ENCODE measurements at regions not wholly inside any gene's neighbourhood (a gene's known extent, or its start where the extent isn't known, plus 50 kb on each side); places are given as distances from the start of the nearest gene placed in this dataset.
"Not testable (repeated sequence)": the region's sequence is repeated elsewhere in the genome, so short reads cannot be mapped to it uniquely, and the experiment has no call there.

DNA sequence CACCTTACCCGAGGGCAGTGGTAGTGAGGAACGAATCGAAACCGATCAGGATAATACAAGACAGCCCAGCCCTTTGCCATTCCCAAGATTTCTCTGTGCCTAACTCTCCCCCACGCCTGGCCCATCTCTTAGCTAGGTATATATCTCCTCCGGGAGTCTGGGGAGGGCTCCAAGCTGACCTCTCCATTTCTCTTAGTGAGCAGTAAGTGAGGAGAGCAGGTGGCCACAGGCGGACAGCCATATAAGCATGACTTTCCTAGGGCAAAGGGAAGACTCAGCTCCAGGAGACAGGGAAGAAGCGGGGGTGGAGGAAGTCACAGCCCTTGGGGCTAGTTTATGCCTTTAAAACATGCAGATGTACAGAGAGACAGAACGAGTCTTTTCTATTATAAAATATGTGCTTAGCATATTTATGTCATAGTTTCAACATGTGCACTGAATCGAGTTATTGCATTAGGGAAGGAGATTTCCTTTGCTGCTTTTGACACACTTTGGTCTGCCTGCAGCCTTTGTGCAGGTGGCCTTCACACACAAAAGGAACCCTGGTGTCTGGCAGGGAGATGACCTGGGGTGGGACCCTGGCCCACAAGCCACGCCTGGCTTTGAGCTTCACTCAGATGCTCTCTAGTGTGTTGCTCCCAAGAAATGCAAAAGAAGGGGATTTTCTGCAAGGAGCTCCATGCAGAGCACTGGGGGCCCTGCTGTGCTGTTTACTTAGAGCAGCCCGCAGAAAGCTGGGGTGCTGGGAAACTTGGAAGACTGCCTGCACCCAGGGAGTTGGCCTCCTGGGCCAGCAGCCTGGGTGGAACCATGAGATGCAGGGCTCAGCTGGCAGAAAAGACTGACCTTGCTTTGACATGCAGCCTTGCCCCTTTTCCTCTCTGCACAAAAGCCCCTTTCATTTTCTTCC, 613.3 kb downstream of the BCOR start:
- no peak for DNase-seq

DNA sequence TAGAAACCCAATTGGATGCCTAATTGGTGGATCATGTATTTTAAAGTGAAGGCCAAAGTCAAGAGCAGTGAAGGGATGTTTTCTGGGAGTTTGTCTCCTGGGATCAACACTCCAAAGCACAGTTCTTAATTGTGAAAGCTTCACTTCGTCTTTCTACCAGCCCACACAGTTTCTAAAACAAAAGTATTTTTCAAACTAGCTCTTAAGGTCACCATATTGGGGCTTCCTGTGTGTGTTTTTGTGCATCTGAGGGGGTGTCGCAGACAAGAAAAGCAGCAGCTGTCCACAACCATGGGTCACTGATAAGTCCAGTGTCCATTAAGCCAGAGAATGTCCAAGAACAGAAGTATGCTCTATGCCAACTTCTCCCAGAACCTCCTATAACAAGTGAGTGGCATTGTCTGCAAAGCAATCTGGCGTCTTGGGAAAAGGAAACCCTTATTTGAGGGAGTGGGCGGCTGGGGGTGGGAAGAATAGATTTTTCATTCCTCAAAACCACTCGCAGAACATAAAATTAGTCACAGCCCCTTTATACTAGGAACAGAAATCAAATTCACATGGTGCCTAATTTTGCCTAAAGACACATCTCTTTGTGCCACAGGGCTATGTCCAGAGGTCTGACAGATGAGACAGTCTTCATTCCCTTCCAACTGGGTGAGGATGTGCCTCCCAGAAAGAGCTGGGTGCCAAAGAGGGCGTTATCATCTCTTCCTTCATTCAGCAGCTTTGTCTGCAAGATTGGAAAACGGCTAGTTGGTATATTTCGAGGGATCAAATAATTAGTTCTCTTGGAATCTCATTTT, 610.4 kb downstream of the BCOR start:
- no peak for DNase-seq

- no peak for DNase-seq
Measured at GRCh38 chrX:39487969-39488330, 609.8 kb downstream of the BCOR start.

- peak; percentile 42 for DNase-seq
Measured at GRCh38 chrX:39491548-39492297, 606.0 kb downstream of the BCOR start.

DNA sequence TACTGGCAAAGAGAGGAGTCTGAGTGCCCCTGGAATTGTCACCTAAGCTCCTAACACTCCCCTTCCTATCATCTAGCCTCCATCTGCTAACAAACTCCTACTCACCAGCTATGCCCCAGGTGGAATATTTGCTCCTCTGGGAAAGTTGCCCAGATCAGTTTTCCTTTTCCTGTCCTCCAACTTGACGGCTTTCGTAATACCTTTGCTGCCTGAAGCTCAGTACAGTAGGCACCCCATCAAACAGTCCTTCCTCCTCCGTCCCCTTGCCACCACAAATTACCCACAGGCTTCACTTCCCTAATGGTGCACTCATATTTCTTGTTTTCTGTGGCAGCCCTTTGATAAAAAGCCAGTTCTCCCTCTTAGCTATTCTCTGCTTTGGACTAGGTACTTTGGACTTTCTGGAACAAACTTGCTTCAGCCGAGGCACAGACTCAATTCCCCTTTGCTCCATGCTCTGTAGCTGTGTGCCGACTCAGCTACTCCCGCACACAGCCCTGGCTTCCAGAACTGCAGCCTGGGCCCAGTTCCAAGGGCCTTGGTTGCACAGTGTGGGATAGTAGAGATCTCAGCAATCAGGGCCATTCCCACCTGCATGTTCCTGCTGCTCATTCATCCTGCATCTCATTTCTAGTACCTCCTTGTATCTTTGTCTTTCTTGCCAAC, 605.1 kb downstream of the BCOR start:
- no peak for DNase-seq

GRCh38 chrX:39493168-39493567, 604.6 kb downstream of the BCOR start:
- no peak for DNase-seq

- not testable (repeated sequence) for DNase-seq
Measured at GRCh38 chrX:39497117-39497516, 600.6 kb downstream of the BCOR start.

GRCh38 chrX:39497702-39498265, 600.0 kb downstream of the BCOR start:
- DNase-seq = no peak

- no peak for DNase-seq
Measured at GRCh38 chrX:39499996-39500395, 597.8 kb downstream of the BCOR start.

DNA sequence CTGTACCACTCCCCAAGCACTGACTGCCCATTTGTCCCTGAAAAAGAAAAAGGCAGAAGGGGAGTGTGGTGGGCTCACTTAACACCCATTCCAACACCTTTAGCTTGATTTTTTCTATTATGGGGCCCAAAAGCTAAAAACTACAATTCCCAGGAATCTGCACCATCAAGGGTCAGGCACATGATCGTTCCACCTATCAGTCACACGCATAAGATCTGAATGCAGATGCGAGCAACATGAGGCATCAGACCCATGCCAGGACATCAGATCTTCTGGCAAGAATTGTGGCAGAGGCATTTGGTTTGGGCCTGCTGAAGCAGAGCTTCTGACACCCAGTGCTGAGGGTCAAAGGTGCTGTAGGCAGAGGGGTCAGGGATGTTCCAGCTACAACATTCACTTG, 595.9 kb downstream of the BCOR start:
- DNase-seq = no peak

DNA sequence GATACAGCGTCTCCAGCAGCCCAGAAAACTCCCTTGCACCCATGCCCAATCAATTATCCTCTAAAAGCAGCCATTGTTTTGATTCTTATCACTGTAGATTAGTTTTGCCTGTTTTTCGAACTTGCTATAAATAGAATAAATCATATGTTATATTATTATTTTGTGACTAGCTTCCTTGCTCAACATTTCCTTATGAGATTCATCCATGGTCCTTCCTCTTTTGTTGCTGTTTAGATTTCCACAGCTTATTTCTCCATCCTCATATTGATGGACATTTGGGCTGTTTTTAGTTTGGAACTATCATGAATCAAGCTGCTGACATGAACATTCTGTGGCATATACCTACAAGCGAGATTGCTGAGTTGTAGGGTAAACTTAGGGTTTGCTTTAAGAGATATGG, 595.3 kb downstream of the BCOR start:
- no peak for DNase-seq

GRCh38 chrX:39504227-39504626, 593.5 kb downstream of the BCOR start:
- DNase-seq = no peak

DNA sequence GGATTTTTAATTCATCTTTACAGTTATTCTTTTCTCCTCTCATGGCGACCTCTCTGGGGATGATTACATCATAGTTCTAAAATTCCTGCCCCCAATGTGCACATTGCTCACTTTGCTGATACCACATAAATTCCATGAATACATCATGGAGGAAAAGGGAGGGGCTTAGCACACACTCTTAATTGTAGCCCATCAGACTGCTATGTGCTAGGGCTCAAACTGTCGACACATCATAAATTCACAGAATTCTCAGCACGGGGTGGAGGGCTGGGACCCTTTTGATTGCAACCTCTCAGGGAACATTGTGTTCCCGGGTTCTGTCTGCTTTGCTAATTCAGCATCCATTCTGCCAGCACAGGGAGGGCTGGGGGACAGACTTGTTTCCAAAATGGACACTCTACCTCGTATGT, 592.9 kb downstream of the BCOR start:
- DNase-seq = no peak

GRCh38 chrX:39506131-39506530, 591.6 kb downstream of the BCOR start:
- no peak for DNase-seq

DNA sequence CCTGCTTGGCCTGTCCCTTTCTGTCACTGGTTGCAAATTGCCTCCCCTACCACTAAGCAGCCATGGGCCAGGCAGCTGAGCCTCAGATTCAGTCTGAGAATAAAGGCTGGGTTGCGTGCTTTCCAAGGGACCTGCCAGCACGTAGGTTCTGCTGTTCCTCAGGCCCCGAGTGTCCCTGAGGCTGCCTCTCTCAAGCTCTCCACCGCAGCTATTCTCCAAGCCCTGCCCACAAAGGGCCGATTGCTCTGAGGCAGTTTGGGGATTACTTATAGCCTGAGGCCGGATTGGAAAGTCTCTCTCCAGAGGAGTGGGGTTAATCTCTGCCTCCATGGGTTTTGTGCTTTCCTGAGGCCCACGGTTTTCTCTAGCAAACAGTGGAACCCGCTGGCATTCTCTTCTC, 590.7 kb downstream of the BCOR start:
- no peak for DNase-seq

DNA sequence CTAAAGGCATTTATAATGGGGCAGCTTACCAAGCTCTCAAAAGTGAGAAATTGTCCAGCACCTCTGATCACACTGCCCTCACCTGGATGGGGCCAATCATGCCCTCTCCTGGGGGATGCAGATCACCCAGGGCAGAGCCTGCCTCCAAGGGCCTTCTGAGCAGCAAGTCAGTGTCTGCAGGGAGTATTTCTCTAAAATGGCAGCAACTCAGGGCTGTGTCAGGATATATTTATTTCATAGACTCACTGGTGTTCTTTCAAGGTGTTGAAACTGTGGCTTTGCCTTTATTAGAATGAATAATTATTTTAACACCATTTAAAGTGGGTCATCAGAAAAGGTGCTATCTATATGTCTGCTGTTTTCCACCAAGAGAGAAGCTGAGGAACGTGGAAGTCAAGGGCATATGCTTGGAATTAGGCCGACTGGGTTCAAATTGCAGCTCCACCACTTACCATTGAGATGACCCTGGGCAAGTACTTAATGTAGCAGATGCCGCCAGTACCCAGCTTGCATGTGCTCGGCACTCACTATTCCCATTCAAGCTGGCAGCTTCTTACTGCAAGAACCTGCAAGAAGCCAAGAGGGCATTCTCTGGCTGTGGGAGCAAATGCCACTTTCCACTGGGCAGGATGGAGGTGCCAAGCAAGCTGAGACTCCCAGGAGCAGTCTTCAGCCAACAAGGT, 590.0 kb downstream of the BCOR start:
- DNase-seq = no peak

DNA sequence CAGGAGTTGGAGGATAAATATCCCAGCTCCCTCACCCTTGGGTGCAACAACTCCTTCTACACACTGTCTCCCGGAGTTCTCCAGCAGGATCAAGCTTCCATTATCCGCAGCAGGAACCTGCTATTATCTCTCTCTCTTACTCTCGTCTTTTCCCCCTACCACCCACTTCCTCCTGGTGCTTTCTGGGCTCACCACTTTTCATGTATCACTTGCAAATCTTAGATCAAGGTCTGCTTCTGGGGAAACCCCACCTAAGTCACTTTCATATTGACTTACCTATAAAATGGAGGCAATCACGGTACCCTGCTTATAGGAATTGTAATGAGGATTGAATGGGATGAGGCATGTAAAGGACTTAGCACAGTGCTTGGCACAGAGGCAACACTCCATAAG, 589.5 kb downstream of the BCOR start:
- DNase-seq = no peak

DNA sequence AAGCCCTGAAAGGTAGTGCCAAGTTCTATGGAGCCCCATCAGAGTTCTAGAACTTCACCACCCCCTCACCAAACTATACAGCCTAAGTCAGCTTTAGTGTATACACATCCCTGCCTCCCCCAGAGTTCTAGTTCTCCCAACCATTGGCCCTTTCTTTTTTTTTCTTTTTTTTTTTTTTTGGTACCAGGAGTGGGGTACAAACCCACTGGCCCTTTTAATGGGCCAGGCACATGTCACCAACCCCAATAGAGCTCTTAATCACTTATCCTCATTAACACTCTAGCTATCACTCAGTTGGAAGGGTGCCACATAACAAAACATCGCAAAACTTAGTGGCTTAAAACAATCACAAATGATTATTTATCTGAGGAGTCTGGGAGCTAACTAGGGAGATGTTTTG, 588.6 kb downstream of the BCOR start:
- DNase-seq = no peak

DNA sequence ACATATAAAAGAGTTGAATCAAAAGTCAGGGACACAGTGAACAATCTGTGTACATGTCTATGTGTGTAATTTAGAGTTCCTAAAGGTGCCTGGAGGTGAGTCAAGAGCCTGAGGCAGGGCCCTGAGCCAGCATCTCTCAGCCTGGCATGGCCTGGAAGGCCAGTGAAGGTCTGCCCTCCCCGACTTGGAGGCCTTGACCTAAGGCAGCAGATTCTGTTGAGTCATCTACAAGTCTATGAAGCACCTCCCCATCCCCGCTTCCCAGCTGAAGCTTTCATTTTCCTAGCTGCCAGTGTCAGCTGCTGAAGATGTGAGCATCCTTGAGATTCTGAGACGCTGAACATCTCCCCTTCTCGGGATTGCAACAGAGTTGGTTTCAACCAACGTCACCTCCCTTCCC, 583.9 kb downstream of the BCOR start:
- DNase-seq = no peak

DNA sequence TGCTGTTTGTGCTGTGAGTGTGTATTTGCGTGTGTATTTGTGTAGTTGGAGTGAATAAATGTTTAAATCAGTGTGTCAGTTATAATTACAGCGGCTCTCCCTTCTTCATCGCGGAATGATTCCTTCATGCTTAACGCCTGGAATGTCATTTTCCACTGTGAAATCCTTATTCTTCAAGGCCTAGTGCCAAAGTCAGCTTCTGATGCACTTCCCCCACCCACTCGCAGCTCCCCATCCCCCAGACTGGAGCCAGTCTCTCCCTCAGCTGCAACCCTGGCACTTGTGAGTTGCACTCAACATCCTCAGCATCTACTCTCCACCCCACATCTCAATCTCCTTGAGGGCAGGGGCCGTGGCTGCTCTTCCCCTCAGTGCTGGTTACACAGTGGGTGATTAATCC, 583.0 kb downstream of the BCOR start:
- DNase-seq = no peak

- no peak for DNase-seq
Measured at GRCh38 chrX:39516427-39516841, 581.3 kb downstream of the BCOR start.
